ENCODE measurements at regions not wholly inside any gene's neighbourhood (a gene's known extent, or its start where the extent isn't known, plus 50 kb on each side); places are given as distances from the start of the nearest gene placed in this dataset.

DNA sequence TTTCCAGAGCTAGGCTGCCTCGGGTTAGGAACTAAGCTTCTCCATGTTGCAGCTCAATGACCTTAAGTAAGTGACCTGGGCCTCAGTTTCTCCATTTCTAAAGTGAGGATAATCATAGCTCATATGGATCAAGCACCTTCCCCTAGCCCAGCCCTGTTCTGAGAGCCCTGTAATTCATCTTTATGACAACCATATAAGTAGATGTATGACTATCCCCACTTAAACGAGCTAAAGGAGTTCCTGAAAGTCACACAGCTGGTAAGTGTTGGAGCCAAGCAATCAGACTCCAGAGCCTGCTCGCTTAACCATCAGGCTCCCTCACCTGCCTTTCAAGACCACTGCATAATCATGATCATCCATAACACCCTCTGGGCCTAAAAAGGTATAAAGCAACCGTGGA lies 135.4 kb downstream of the SP3 start:
- no peak overlapping the region for H3K27ac Mint-ChIP-seq

GRCh38 chr2:173830170-173830569 lies 135.0 kb downstream of the SP3 start:
- intact Hi-C loops (cut with micrococcal nuclease), result no loop called here
- Mint-ChIP-seq H3K4me3 (no peak overlapping the region), H3K27me3 (ENCODE audit: insufficient read depth) (peaks cover 6% of the 10 kb centered on the region), H3K27ac (no peak overlapping the region), H3K4me1 (ENCODE audit: low read depth) (no peaks in the 10 kb centered on the region), H3K36me3 (ENCODE audit: low read depth) (no peaks in the 10 kb centered on the region), H3K9me3 (no peaks in the 10 kb centered on the region)
- DNase-seq (ENCODE audit: low spot score), result no peak

More for the DNA sequence above, 135.4 kb downstream of the SP3 start:
- no peak overlapping the region for H3K4me3 Mint-ChIP-seq
- intact Hi-C loops (cut with micrococcal nuclease), result no loop called here
- no peaks in the 10 kb centered on the region for H3K4me1 Mint-ChIP-seq (ENCODE audit: low read depth)
- DNase-seq (ENCODE audit: low spot score), result no peak
- H3K36me3 Mint-ChIP-seq (ENCODE audit: low read depth), result no peaks in the 10 kb centered on the region
- peaks cover 8% of the 10 kb centered on the region for H3K27me3 Mint-ChIP-seq (ENCODE audit: insufficient read depth)
- no peaks in the 10 kb centered on the region for H3K9me3 Mint-ChIP-seq

- intact Hi-C loops (cut with micrococcal nuclease), result no loop called here
- H3K9me3 Mint-ChIP-seq, result no peaks in the 10 kb centered on the region
- H3K4me3 Mint-ChIP-seq, result no peak overlapping the region
- peaks cover 4% of the 10 kb centered on the region for H3K27me3 Mint-ChIP-seq (ENCODE audit: insufficient read depth)
- no peak for DNase-seq (ENCODE audit: low spot score)
- no peaks in the 10 kb centered on the region for H3K36me3 Mint-ChIP-seq (ENCODE audit: low read depth)
- H3K4me1 Mint-ChIP-seq (ENCODE audit: low read depth), result no peaks in the 10 kb centered on the region
- H3K27ac Mint-ChIP-seq, result no peak overlapping the region
Measured at GRCh38 chr2:173831312-173832229, 133.6 kb downstream of the SP3 start.

- H3K4me3 Mint-ChIP-seq, result no peak overlapping the region
- DNase-seq (ENCODE audit: low spot score), result no peak
- H3K9me3 Mint-ChIP-seq, result no peaks in the 10 kb centered on the region
- no peak overlapping the region for H3K27ac Mint-ChIP-seq
- no peaks in the 10 kb centered on the region for H3K36me3 Mint-ChIP-seq (ENCODE audit: low read depth)
- H3K27me3 Mint-ChIP-seq (ENCODE audit: insufficient read depth), result peaks cover 4% of the 10 kb centered on the region
- intact Hi-C loops (cut with micrococcal nuclease), result no loop called here
- no peaks in the 10 kb centered on the region for H3K4me1 Mint-ChIP-seq (ENCODE audit: low read depth)
Measured at GRCh38 chr2:173834141-173834540, 131.0 kb downstream of the SP3 start.

- Mint-ChIP-seq H3K9me3 (no peaks in the 10 kb centered on the region), H3K36me3 (ENCODE audit: low read depth) (no peaks in the 10 kb centered on the region), H3K4me1 (ENCODE audit: low read depth) (no peaks in the 10 kb centered on the region), H3K4me3 (no peak overlapping the region), H3K27ac (no peak overlapping the region), H3K27me3 (ENCODE audit: insufficient read depth) (peaks cover 2% of the 10 kb centered on the region)
- no peak for DNase-seq (ENCODE audit: low spot score)
- intact Hi-C loops (cut with micrococcal nuclease), result no loop called here
Measured at GRCh38 chr2:173835726-173836125, 129.4 kb downstream of the SP3 start.

GRCh38 chr2:173841110-173841509 lies 124.1 kb downstream of the SP3 start:
- no peaks in the 10 kb centered on the region for H3K9me3 Mint-ChIP-seq
- no peak overlapping the region for H3K4me3 Mint-ChIP-seq
- H3K36me3 Mint-ChIP-seq (ENCODE audit: low read depth), result no peaks in the 10 kb centered on the region
- no peaks in the 10 kb centered on the region for H3K4me1 Mint-ChIP-seq (ENCODE audit: low read depth)
- intact Hi-C loops (cut with micrococcal nuclease), result no loop called here
- peaks cover 8% of the 10 kb centered on the region for H3K27me3 Mint-ChIP-seq (ENCODE audit: insufficient read depth)
- no peak overlapping the region for H3K27ac Mint-ChIP-seq
- no peak for DNase-seq (ENCODE audit: low spot score)

DNA sequence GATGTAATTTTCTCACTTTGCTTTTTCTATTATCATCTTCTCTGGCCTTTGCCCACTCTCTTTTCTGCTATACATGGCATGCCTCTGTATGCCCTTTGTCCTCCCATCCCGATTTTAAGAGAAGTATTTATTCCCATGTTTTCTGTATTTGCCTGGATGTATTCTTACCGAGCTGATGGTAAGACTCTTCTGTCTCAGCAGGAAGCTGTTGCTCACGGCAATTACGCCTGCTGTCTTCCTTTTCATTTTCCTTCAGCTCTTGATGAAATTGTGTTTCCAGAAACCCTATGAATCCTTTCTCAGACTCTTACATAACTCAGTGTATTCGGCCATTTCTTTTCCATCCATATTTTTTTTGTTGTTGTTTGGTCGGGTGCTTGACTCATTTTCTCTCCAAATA lies 121.6 kb downstream of the SP3 start:
- intact Hi-C loops (cut with micrococcal nuclease), result no loop called here
- no peak overlapping the region for H3K27ac Mint-ChIP-seq
- H3K4me1 Mint-ChIP-seq (ENCODE audit: low read depth), result no peaks in the 10 kb centered on the region

DNA sequence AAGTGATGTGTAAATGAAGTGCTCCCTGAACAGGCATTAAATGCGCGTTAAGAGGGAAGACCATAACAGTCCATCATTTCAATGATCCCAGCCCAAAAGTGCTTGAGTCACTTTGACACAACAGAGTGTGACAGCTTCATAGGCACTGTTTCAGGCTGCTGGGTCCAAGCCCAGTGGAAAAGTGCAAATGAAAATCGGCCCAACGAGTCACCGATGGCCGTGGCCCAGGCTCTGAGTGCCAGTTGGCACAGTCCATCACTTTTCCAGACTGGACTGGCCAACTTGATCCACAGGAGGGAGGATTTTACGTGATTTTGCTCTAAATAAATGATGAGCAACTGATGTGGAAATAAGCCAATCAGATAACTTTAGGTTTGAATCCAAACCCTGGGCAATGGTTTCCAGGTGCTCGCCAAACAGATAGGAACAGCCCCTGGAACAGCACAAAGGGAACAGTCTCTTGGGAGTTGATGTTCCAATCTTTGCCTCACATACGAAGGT lies 114.0 kb downstream of the SP3 start:
- Mint-ChIP-seq H3K27me3 (ENCODE audit: insufficient read depth) (peaks cover 8% of the 10 kb centered on the region), H3K36me3 (ENCODE audit: low read depth) (no peaks in the 10 kb centered on the region), H3K4me1 (ENCODE audit: low read depth) (no peaks in the 10 kb centered on the region), H3K9me3 (no peaks in the 10 kb centered on the region), H3K27ac (no peak overlapping the region), H3K4me3 (no peak overlapping the region)
- no peak for DNase-seq (ENCODE audit: low spot score)
- intact Hi-C loops (cut with micrococcal nuclease), result no loop called here

More for the DNA sequence above, 121.6 kb downstream of the SP3 start:
- no peak overlapping the region for H3K4me3 Mint-ChIP-seq
- H3K36me3 Mint-ChIP-seq (ENCODE audit: low read depth), result no peaks in the 10 kb centered on the region
- H3K9me3 Mint-ChIP-seq, result no peaks in the 10 kb centered on the region
- peaks cover 11% of the 10 kb centered on the region for H3K27me3 Mint-ChIP-seq (ENCODE audit: insufficient read depth)
- no peak for DNase-seq (ENCODE audit: low spot score)

DNA sequence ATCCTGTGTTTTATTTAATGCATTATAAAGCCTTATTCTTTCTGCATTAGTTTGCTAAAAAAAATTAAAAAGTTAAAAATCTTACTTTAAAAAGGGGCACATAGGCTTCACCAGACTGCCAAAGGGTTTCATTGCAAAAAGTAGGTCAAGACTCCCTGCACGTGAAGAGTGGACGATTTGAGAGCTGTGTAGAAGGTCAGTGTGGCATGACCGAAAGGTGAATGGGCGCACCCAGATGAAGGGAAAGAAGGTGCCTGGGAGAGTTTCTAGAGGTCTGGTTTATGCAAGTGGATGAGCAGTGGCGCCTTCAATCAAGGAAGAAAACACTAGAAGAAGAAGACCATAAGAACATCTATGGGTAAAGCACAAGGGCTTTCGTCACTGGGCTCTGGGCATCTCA lies 111.0 kb downstream of the SP3 start:
- no peaks in the 10 kb centered on the region for H3K36me3 Mint-ChIP-seq (ENCODE audit: low read depth)
- DNase-seq (ENCODE audit: low spot score), result no peak
- H3K27me3 Mint-ChIP-seq (ENCODE audit: insufficient read depth), result peaks cover 5% of the 10 kb centered on the region
- H3K4me3 Mint-ChIP-seq, result no peak overlapping the region
- no peaks in the 10 kb centered on the region for H3K9me3 Mint-ChIP-seq
- peaks cover 9% of the 10 kb centered on the region for H3K4me1 Mint-ChIP-seq (ENCODE audit: low read depth)
- H3K27ac Mint-ChIP-seq, result no peak overlapping the region
- intact Hi-C loops (cut with micrococcal nuclease), result no loop called here

DNA sequence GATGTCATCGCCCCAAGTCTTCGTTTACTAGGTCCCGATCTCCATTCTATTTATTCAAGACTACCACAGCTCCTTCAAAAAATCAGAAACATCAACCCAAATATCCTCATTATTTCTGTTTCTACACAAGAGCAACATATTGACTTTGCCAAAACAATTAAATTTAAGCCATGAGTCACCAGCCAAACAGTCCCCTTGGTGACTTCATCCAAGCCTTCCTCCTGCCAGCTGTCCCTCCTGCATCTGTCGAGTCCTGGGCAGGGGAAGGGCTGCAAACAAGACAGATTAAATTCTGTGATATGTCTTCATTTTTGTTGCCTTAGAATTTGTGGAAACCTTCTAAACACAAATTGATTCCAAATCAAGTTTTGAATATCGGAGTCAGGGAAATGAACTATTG lies 110.3 kb downstream of the SP3 start:
- H3K27me3 Mint-ChIP-seq (ENCODE audit: insufficient read depth), result peaks cover 5% of the 10 kb centered on the region
- H3K36me3 Mint-ChIP-seq (ENCODE audit: low read depth), result no peaks in the 10 kb centered on the region
- H3K9me3 Mint-ChIP-seq, result no peaks in the 10 kb centered on the region
- no peak overlapping the region for H3K27ac Mint-ChIP-seq
- intact Hi-C loops (cut with micrococcal nuclease), result no loop called here
- no peak for DNase-seq (ENCODE audit: low spot score)
- H3K4me3 Mint-ChIP-seq, result no peak overlapping the region
- peaks cover 13% of the 10 kb centered on the region for H3K4me1 Mint-ChIP-seq (ENCODE audit: low read depth)

DNA sequence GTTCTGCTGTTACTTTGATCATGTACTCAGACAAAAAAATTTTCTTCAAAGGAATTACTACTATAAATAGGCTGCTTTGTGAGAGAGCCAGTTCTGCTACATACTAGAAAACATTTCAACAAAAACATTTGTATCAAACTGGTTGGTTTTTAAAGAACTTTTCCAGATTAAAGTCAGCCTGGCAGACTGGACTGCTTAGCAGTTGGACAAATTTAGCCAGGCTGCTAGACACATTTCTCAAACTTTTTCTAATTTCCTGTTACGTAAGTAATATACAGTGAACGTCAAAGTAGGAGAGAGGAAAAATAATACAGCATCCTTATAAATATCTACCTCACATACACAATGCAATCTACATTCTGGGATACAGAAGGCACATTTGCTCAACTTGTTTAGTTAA lies 109.5 kb downstream of the SP3 start:
- no peaks in the 10 kb centered on the region for H3K9me3 Mint-ChIP-seq
- H3K27me3 Mint-ChIP-seq (ENCODE audit: insufficient read depth), result peaks cover 5% of the 10 kb centered on the region
- H3K36me3 Mint-ChIP-seq (ENCODE audit: low read depth), result no peaks in the 10 kb centered on the region
- DNase-seq (ENCODE audit: low spot score), result no peak
- peaks cover 20% of the 10 kb centered on the region for H3K4me1 Mint-ChIP-seq (ENCODE audit: low read depth)
- no peak overlapping the region for H3K4me3 Mint-ChIP-seq
- intact Hi-C loops (cut with micrococcal nuclease), result no loop called here
- H3K27ac Mint-ChIP-seq, result no peak overlapping the region

Measured in activated T-helper 1 cell treated with anti-CD3 and anti-CD28 coated beads, Interleukin-12 subunit alpha, Interleukin-12 subunit beta, Interleukin-2, Interleukin-4 antibody, amounts not matched to agents 30 ng/mL and 10 ng/mL and 1 ng/mL, durations not matched to agents 14 hours and 24 hours and 36 hours (primary cell).